AG04450 (cell line): ENCODE measurements at regions not wholly inside any gene's neighbourhood (a gene's known extent, or its start where the extent isn't known, plus 50 kb on each side); places are given as distances from the start of the nearest gene placed in this dataset.

Source experiments
- CTCF ChIA-PET: fragments of 300-600, 350-600 bp; formaldehyde crosslinking; extraction: SDS; loops from one replicate; lab custom pipeline; 2022; ENCODE audit warnings: antibody characterized with exemption, inconsistent platforms; lab: Charles Lee
- POLR2A ChIA-PET: fragments of 350-600 bp; formaldehyde crosslinking; extraction: SDS; loops from one replicate; lab custom pipeline; 2021; ENCODE audit warnings: antibody characterized with exemption, inconsistent platforms; lab: Yijun Ruan, JAX
- DNase-seq: peaks from one replicate; pipeline ENCODE4 v3.0.0-alpha.2; 2011; ENCODE audit warnings: low read depth, low spot score
- H3K27ac ChIP-seq: one replicate; pipeline ENCODE4 v1.5.1; 2012; ENCODE audit warnings: low read depth, low read length, control low read depth
- H3K27me3 ChIP-seq: one replicate; pipeline ENCODE4 v1.6.0; 2012; ENCODE audit warnings: low read length; ENCODE audit not compliant: control insufficient read depth, insufficient read depth
- H3K4me3 ChIP-seq: 2 replicates; pipeline ENCODE4 v1.5.1; 2011; ENCODE audit warnings: mild to moderate bottlenecking, low read depth, low read length, control low read depth
- H3K9me3 ChIP-seq: 2 replicates; pipeline ENCODE4 v1.5.1; 2012; ENCODE audit warnings: low read length; ENCODE audit not compliant: control insufficient read depth, insufficient read depth
- TF ChIP-seq, protein P1 (sequence below): IDR thresholded peaks from 2 replicates; pipeline ENCODE4 v1.5.1; 2011; ENCODE audit warnings: low read depth, low read length, control low read depth, inconsistent platforms

GRCh38 chr7:67392596-67393438 lies 396.2 kb downstream of the TYW1 start:
- no peak overlapping the region for H3K4me3 ChIP-seq
- ChIA-PET CTCF (no interaction called here), POLR2A (no interaction called here)
- H3K27me3 ChIP-seq: no peaks in the 10 kb centered on the region
- H3K27ac ChIP-seq: no peak overlapping the region
- TF ChIP-seq, protein P1, sequence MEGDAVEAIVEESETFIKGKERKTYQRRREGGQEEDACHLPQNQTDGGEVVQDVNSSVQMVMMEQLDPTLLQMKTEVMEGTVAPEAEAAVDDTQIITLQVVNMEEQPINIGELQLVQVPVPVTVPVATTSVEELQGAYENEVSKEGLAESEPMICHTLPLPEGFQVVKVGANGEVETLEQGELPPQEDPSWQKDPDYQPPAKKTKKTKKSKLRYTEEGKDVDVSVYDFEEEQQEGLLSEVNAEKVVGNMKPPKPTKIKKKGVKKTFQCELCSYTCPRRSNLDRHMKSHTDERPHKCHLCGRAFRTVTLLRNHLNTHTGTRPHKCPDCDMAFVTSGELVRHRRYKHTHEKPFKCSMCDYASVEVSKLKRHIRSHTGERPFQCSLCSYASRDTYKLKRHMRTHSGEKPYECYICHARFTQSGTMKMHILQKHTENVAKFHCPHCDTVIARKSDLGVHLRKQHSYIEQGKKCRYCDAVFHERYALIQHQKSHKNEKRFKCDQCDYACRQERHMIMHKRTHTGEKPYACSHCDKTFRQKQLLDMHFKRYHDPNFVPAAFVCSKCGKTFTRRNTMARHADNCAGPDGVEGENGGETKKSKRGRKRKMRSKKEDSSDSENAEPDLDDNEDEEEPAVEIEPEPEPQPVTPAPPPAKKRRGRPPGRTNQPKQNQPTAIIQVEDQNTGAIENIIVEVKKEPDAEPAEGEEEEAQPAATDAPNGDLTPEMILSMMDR: no peak
- no peak for DNase-seq
- no peaks in the 10 kb centered on the region; the same call in 1 of the 2 replicates for H3K9me3 ChIP-seq

DNA sequence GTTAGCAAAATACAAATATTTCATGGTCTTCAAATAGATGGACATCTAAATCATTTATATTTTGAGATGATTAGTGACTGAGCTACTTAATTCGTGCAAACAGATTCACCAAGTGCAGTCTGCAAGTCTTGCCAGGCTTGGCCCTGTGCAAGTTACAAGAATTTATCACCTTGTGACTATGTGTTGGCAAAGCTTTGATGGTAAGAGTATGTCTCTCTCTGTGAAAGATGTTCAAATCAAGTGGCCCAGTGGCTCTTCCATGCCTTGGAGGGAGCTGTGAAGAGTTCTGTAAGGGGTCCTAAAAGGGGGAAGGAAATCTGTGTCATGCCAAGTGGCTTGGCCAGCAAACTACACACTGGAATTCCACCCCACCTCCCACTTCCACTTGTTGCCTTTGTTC lies 397.3 kb downstream of the TYW1 start:
- no peak for DNase-seq
- Histone ChIP-seq H3K4me3 (no peak overlapping the region), H3K9me3 (no peaks in the 10 kb centered on the region; the same call in 1 of the 2 replicates), H3K27ac (no peak overlapping the region), H3K27me3 (no peaks in the 10 kb centered on the region)
- ChIA-PET CTCF (no interaction called here), POLR2A (no interaction called here)
- TF ChIP-seq, protein P1: no peak

DNA sequence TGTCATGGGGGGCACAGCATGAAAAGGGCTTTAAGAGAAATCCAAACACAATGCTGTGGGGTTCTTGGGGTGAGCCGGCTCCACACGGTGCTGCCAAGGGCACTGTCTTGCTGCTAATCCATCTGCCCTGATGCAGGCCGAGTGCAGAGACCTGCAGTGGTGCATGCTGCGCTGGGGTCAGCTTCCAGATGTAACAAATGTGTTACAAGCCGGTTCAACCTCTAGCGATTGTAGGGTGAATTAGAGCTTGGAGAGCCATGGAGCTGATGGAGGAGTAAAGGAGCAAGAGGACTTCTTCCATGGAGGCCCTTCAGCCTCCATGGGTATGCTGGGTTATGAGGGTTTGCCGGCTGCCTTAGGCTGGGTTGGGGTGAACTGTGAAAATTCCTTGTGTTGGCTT lies 402.3 kb downstream of the TYW1 start:
- no peaks in the 10 kb centered on the region for H3K27me3 ChIP-seq
- POLR2A ChIA-PET: no interaction called here
- CTCF ChIA-PET: no interaction called here
- TF ChIP-seq, protein P1: no peak
- H3K27ac ChIP-seq: no peak overlapping the region
- no peaks in the 10 kb centered on the region; the same call in 1 of the 2 replicates for H3K9me3 ChIP-seq
- no peak for DNase-seq
- H3K4me3 ChIP-seq: no peak overlapping the region

GRCh38 chr7:67401492-67401891 lies 404.9 kb downstream of the TYW1 start:
- ChIA-PET POLR2A (no interaction called here), CTCF (no interaction called here)
- no peaks in the 10 kb centered on the region for H3K27me3 ChIP-seq
- H3K4me3 ChIP-seq: no peak overlapping the region
- no peak for DNase-seq
- TF ChIP-seq, protein P1: no peak
- H3K27ac ChIP-seq: no peak overlapping the region
- H3K9me3 ChIP-seq: no peaks in the 10 kb centered on the region; the same call in 1 of the 2 replicates

- no peak overlapping the region for H3K27ac ChIP-seq
- H3K27me3 ChIP-seq: no peaks in the 10 kb centered on the region
- no peak for DNase-seq
- H3K4me3 ChIP-seq: no peak overlapping the region
- CTCF ChIA-PET: no interaction called here
- H3K9me3 ChIP-seq: no peaks in the 10 kb centered on the region
- POLR2A ChIA-PET: no interaction called here
- TF ChIP-seq, protein P1: no peak
These were observed 405.6 kb downstream of the TYW1 start for GRCh38 chr7:67402280-67402679.
